Mammary epithelial cell (primary cell): ENCODE measurements at regions not wholly inside any gene's neighbourhood (a gene's known extent, or its start where the extent isn't known, plus 50 kb on each side); places are given as distances from the start of the nearest gene placed in this dataset.

Experiments
- CTCF ChIP-seq, 2 donors: IDR thresholded peaks in 1 of 2; conservative IDR thresholded peaks in 1 of 2; 2 replicates each; pipeline ENCODE4 v1.5.1; 2011 to 2012; ENCODE audit warnings: inconsistent platforms in 2 of 2, low read length in 2 of 2, mild to moderate bottlenecking in 2 of 2, control low read depth in 1 of 2, low read depth in 1 of 2; ENCODE audit not compliant: insufficient read depth in 1 of 2; ENCODE audit errors: extremely low read depth in 1 of 2
- EZH2 ChIP-seq: IDR thresholded peaks from 2 replicates; pipeline ENCODE4 v1.6.1; 2012; ENCODE audit warnings: low read length, inconsistent platforms, borderline replicate concordance

GRCh38 chr3:80580146-80580545 lies 812.3 kb upstream of the ROBO1 start:
- TF ChIP-seq CTCF (conservative IDR thresholded peaks at IDR 0.05 in 1 of 2, IDR thresholded peaks at IDR 0.05 in 1 of 2; ENCODE audit: extremely low read depth in 1 of 2, insufficient read depth in 1 of 2, low read depth in 1 of 2, low read length in 2 of 2), result no peak
- TF ChIP-seq EZH2, result no peak
